ENCODE measurements at regions not wholly inside any gene's neighbourhood (a gene's known extent, or its start where the extent isn't known, plus 50 kb on each side); places are given as distances from the start of the nearest gene placed in this dataset.

GRCh38 chr6:15796130-15796771, 133.4 kb upstream of the DTNBP1 start:
- DNase-seq = no peak

DNA sequence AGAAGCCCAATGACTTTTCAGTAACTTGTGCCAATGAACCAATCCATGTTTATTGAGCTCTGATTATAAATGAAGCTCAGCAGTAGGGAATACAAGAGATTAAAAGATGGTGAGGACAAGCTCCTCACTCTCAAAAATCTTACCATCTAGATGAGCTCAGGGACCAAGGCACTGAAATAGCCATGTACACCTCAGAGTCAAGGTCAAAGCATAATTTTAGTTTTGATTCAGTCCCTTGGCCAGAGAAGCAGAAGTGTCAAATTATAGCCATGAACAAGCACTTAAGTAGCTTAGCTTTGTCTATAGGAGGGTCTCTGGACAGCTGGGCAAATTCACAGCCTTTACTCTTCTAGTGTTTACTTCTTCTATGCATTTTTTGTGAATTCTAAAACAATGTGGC, 131.0 kb upstream of the DTNBP1 start:
- no peak for DNase-seq

GRCh38 chr6:15793288-15793687, 130.5 kb upstream of the DTNBP1 start:
- DNase-seq = no peak

- no peak for DNase-seq
Observed at GRCh38 chr6:15792842-15793241, 130.0 kb upstream of the DTNBP1 start.

- DNase-seq = no peak
Observed at GRCh38 chr6:15791448-15792181, 128.8 kb upstream of the DTNBP1 start.

DNA sequence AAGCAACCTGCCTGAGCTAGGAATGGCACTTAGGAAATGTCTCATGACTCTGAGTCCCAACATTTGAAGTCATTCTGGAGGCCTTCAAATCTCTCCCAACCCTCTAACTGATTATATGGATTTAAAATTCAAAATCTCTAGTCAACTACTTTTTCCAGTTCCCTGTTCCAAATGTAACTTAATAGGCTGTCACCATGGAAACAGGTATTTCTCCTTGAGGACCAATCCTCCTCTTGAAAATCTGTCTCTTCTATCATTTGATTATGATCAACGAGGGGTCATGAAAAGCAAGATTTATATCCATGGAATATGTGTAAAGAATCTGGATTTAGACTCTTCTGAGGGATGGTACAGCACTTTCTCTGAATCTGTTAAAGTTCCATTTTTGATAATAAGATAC, 127.3 kb upstream of the DTNBP1 start:
- no peak for DNase-seq

GRCh38 chr6:15786846-15787245, 124.0 kb upstream of the DTNBP1 start:
- DNase-seq = no peak

DNA sequence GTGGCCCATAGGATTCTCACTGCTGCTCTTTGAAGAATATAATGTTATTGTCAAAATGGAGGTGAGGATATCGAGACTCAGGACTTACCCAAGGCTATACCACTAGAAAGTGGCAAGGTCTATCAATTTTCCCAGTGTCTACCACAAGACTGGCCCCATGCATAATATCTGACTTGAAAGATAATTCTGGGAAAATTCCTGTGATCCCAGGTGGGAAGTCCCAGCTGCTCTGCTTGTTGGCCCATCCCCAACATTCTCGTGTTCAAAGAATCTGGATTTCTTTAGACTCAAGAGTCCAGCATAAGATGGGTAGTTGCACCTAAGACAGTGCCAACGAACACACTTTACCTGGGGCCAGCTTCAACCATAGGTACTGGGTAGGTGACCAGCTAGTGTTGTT, 120.7 kb upstream of the DTNBP1 start:
- no peak for DNase-seq

DNA sequence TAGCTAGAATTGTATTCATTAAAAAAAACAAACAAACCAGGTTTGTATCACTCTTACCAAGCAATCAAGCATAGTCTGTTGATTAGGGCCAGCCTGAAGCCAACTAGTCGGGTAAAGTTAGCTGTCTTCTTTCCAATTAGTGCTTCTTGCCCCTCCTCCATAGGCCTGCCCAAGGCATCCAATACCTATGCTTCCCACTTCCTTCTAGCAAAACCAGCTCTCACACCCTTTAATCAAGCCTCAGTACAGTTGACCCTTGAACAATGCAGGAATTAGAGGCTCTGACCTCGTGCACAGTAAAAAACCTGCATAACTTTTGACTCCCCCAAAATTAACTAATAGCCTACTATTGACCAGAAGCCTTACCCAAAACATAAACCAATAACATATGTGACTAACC, 119.1 kb upstream of the DTNBP1 start:
- no peak for DNase-seq

- no peak for DNase-seq
Observed at GRCh38 chr6:15781333-15781732, 118.5 kb upstream of the DTNBP1 start.

DNA sequence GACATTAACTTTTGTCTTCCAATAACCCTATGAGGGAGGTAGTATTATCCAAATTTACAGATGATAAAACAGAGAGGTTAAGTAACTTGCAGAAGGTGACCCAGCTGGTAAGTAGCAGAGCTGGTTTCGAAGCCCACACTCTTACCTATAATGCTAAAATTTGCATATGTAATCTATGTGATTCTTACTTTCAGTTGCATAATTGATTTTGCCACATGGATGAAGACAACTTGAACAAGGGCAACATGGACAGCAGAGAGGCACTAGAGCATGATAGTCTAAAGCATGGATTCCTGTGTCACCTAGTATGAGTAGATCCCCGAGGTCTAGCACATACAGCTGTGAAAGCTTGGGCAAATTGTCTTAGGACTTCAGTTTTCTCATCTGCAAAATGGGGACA, 117.6 kb upstream of the DTNBP1 start:
- DNase-seq = no peak

GRCh38 chr6:15779726-15780125, 116.9 kb upstream of the DTNBP1 start:
- no peak for DNase-seq

DNA sequence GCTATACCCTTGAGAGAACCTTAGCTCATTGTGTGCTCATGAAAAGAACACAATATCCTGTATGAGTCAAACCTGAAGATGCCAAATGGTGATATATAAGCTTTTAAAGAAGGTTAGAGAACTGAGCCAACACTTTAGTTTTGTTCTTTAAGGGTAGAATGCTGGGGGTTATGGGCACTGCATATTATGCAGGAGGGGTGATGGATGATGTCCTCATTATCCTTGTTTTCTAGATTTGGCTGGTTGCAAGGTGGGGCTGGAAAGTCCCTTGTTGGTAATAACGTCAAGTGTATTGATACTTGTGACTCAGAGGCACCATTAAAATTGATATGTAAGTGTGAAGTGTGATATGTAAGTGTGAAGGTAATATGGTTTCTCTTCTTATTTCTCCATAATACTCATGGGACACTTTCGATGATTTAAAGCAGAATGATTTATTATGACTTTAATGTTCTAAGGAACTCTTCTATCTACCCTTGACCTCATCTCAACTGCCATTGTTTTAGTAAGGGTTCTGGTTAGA, 113.7 kb upstream of the DTNBP1 start:
- no peak for DNase-seq

GRCh38 chr6:15775741-15776140, 112.9 kb upstream of the DTNBP1 start:
- DNase-seq = no peak

DNA sequence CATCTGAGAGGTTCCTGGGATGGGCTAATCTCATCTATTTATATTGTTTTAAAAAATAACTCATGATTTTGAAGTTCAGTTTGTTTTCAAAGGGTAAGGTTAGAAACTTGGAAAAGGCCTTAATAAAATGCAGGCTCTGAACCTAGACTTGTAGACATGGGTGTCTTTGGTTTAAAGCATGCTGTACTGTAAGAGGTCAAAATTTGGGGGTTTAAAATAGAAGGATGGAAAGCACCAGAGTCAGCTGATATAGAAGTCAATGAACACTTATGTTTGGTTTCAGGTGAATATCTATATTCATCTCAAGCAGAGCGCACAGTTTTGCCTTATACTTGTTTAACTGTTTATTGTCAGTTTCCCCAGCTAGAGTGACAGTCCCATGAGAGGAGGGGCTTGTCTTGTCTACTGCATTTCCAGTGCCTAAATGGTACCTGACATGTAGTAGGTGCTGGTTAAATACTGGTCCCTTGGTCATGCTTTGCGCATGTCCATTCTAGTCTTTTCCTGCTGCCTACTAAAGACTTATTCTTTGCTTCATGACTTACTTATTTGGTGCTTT, 112.3 kb upstream of the DTNBP1 start:
- DNase-seq = no peak

DNA sequence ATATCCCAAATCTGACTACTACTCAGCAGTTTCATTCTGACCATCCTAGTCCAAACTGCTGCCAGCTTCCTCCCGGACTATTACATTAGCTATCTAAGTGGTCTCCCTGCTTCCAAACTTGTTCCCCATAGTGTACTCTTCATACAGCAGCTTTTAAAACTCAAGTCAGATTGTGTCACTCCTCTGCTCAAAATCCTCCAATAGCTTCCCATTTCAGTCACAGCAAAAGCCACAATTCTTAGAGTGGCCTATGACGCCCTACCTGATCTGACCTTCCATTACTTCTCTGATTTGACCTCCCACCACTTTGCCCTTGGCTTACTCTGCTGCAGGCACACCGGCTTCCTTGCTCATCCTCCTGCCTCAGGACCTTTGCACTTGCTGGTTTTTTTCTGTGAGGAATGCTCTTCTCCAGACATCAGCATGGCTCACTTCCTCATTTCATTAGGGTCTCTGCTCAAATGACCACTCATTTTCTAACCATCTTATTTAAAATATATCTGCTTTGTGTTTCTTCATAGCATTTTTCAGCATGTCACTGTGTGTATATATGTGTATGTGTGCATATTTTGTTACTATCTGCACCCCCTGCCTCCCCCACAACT, 111.1 kb upstream of the DTNBP1 start:
- no peak for DNase-seq

- DNase-seq = no peak
Observed at GRCh38 chr6:15770347-15771143, 107.7 kb upstream of the DTNBP1 start.

DNA sequence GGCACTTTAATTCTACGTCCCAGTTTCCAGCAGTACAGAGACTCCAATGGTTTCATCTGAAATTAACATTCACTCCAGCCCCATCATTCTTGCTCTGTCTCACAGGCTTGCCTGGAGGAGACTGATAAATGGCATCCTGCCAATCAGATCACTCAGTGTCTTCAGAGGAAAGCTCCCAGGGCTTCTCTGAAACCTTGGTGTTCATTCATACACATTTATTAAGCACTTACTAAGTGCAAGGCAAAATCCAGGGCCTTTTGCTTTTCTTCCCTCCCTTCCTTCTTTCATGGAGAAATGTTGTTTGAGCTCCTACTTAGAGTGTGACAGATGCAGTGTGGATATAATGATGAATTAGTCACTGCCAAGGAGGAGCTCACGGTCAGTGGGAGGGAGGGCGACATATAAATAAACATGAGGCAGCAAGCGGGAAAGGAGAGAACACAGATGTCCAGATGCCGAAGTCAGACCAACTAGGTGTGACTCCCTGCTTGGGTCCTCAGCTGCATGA, 106.7 kb upstream of the DTNBP1 start:
- no peak for DNase-seq

DNA sequence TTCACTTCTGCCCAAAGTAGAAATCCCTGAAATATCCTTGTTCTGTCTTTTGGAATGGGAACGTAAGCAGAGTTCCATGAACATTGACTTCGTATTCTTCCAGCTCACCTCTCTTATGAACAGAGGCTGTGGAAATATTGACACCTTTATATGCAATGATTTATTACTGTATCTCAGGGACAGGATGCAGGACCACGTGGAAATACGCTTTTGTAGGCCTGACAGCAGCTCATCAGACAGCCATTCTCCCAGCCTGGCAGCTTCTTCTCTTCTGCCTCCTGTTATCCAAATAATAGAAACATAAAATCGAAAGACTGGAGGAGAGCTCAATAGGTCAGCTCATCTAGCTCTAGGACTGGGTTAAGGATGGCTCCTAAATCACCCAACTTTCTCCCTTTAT, 106.2 kb upstream of the DTNBP1 start:
- no peak for DNase-seq

DNA sequence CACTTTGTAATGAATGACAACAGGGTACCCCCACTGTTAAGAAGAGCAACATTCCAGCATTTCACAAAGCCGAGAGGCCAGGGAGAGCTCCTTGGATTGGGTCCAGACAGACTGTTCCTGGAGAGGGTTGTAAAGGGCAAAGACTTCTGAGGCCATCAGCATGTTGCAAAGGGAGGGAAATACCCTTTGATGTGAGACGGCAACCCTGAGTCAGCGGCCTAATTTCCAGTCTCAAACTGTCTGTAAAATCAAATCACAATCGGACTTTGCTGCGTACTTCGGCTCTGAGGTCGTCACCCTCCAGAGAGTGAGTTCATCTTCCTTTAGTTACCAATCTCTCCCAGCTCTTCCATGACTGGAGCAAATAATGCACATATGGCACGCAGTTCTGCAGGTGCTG, 101.0 kb upstream of the DTNBP1 start:
- no peak for DNase-seq

- no peak for DNase-seq
Observed at GRCh38 chr6:15763364-15763763, 100.5 kb upstream of the DTNBP1 start.

- DNase-seq = no peak
Observed at GRCh38 chr6:15761045-15761502, 98.2 kb upstream of the DTNBP1 start.

Measured in activated CD4-positive, alpha-beta T cell treated with anti-CD3 and anti-CD28 coated beads, Interleukin-2, amount 50 U/mL, for 1 hour (primary cell).